Non-pigmented ciliary epithelial cell (primary cell): ENCODE measurements at regions not wholly inside any gene's neighbourhood (a gene's known extent, or its start where the extent isn't known, plus 50 kb on each side); places are given as distances from the start of the nearest gene placed in this dataset.
"Not testable (repeated sequence)": the region's sequence is repeated elsewhere in the genome, so short reads cannot be mapped to it uniquely, and the experiment has no call there.

Experiments used
- DNase-seq: peaks from one replicate; pipeline ENCODE4 v3.0.0-alpha.2; 2010; ENCODE audit warnings: low read depth

DNA sequence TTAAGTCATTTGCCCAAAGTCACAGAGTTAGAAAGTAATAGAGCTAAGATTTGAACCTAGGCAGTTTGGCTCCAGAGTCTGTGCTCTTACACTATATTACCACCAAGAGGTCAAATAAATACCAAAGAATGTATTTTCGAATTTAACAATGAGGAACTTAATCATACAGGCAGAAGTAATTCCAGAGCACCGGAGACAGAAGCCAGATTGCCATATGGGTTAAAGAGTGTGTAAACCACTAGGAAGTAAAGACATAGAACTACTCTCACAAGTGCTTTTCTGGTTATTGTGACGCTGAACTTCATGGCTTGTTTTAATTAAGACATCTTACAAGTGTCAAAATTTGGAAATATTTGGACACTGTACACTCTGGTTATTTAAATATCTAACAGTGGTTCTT lies 114.5 kb upstream of the NBPF19 start:
- DNase-seq, result not testable (repeated sequence)

DNA sequence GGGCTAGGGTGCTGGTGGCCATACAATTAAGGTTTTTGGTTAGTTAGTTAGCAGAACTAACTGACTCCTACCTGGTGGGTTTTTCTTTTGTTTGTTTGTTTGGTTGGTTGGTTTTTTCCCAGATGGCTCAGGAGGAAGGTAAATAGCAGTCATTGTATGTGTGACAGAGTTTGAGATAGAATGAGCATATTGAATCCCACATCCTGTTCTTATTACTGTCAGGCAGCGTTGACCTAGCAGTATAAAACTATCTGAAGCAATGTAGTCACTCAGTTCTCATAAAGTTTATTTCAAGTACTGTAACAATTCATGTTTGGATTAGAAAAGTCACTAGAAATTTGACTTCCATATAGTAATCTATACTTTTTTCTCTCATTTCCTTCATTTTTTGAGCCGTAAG lies 113.5 kb upstream of the NBPF19 start:
- DNase-seq, result not testable (repeated sequence)

DNA sequence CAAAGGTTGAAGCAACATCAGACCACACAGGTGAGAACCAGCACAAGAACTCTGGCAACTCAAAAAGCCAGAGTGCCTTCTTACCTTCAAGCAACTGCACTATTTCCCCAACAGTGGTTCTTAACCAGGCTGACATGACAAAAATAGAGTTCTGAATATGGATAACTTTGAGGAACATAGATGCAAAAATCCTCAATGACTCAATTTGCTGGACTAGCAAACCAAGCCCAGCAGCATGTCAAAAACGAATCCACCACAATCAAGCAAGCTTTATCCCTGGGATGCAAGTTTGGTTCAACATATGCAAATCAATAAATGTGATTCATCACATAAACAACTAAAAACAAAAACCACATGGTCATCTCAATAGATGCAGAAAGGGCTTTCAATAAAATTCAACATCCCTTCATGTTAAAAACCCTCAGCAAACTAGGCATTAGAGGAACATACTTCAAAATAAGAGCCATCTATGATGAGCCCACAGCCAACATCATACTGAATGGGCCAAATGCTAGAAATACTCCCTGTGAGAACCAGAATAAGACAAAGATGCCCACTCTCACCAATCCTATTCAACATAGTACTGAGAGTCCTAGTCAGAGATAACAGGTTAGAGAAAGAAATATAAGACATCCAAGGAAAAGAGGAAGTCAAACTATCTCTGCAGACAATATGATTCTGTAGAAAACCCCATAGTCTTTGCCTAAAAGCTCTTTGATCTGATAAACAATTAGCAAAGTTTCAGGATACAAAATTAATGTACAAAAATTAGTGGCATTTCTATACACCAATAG lies 110.5 kb upstream of the NBPF19 start:
- not testable (repeated sequence) for DNase-seq

DNA sequence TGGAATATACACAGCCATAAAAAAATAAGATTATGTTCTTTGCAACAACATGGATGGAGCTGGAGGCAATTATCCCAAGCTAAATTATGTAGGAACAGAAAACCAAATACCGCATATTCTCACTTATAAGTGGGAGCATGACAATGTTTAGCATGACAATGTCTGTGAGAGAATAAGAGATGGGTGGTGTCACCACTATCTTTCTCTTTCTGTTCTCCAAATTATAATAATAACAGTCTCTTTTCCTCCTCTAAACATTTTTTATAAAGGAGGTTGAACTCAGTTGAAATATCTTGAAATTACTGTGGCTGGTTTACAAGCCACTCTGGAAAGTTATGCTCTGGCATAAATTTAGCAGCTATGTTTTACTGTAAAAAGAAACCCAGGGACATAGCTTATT lies 108.4 kb upstream of the NBPF19 start:
- not testable (repeated sequence) for DNase-seq

DNA sequence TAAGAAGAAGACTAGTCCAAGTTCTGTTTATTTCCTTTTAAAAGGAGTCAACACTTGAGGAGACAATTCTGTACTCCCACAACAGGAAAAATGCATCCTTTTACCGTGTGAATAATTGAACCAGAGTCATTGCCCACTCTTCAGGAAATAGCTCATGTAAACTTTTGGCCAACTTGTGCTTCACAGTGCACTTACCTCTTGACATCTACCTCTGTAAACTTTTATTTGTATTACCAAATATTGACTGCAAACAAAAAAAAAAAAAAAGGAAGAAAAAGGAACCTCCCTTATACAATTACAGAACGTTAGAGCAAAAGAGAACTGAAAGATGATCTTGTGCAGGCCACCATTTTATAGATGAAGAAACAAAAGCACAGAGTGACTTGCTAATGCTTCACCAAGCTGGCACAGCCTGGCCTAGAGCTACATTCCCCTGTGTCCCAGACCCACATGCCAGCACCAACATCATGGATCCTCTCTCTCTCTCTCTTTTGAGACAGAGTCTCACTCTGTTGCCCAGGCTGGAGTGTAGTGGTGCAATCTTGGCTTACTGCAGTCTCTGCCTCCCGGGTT lies 107.3 kb upstream of the NBPF19 start:
- DNase-seq, result not testable (repeated sequence)

DNA sequence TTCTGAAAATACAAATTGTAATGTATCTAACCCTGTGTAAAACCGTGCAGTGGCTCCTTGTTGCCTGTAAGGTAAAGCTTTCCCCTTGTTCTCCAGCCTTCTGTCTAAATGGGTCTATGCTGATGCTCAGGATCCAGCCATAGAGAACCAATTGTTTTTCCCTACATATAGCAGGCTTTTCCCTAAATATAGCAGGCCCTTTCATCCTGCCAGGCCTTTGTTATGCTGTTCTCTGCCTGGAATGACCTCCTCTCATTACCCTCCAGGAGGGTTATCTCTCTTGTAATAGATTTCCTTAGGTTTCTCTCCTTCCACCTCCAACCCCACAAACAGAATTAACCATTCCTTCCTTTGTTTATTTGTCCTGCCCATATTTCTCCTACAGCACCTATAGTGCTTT lies 106.5 kb upstream of the NBPF19 start:
- DNase-seq, result not testable (repeated sequence)

DNA sequence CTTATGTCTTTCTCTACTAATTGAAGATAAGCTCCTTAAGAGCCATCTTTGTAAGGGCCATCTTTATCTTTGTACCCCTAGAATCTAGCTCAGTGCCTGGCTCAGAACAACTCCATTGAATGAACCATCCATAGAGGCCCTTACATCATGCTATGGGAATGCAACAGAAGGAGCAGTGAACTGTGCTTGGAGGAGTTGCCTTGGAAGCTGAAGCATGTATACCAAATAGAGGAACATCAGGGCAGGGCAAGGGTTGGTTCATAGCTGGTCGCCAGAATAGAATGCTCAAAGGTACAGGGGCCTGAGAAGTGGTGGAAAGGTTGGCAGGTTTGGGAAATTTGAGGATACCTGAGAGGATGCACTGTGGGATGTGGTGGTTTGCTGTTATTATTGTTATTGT lies 105.8 kb upstream of the NBPF19 start:
- not testable (repeated sequence) for DNase-seq

DNA sequence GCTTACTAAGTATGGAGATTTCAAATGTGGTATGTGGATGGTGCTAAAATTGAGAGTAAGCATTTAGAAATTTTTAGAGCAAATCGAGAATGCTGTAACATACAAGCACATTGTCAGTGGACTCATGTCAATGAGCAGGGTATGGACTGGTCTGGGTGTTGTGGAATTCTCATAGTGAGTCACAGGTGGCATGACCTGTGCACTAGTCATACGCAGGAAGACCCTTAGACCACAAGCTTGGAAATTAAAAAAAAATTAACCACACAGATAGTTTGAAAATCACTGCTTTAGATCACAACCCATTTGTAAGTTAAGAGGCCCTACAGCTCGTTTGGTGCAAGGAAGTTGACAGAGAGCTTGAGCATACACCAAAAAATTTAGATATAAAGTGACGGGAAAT lies 102.9 kb upstream of the NBPF19 start:
- DNase-seq, result not testable (repeated sequence)

DNA sequence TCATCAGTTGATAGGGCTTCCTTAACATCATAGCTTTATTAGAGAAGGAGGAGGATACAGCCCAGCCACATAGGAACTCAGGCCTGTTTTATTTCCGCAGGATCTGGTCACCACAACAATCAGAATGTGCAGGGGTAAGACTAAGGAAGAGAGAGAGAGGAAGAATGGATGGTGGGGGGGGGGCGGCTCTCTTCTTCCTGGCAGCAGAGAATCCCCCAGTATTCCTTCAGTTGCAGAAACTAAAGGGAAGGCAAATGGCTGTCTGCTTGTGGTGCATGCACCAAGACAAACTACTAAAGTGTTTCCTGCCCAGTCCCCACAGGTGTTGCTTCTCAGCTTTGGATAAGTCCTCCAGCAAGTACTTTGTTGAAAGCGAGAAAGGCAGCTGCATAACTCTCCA lies 96.4 kb upstream of the NBPF19 start:
- not testable (repeated sequence) for DNase-seq

DNA sequence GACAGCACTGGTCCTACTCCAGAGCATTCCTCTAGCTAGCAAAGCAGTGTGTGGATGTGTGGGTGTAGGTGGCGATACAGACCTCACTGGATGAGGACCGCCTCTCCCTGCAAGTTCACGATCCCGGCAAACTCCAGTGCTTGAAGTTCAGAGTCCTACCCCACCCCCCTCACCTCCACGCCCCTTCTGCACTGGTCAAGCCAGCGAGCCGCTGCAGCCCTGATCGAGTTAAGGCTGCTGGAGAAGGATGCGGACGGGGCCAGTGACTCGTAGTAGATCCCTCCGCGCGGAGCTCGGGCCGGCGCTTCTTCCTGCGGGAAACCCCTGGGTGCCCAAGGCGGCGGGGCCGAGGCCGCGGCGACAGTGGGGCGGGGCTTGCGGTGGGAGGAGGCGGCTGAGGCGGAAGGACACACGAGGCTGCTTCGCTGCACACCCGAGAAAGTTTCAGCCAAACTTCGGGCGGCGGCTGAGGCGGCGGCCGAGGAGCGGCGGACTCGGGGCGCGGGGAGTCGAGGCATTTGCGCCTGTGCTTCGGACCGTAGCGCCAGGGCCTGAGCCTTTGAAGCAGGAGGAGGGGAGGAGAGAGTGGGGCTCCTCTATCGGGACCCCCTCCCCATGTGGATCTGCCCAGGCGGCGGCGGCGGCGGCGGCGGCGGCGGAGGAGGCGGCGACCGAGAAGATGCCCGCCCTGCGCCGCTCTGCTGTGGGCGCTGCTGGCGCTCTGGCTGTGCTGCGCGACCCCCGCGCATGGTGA lies 84.5 kb upstream of the NBPF19 start:
- peak; percentile 26 for DNase-seq

DNA sequence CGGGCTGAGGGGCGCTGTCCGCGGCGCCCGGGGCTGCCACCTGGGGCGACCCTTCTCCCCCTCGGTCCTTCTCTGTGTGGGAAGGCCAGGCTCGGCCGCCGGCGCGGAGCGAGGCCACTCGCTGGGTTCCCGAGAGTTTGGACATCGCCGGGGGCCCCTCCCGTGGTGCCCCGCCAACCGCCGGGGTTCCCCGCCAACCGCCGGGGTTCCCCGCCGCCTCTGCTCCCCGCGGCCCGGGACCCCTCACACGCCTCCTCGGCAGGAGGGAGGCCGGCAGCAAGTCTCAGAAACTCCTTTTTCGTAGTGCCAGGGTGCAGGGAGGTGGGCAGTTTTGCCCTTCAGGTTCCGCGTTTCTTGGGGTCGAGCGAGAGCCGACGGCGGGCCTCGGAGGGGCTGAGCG lies 83.9 kb upstream of the NBPF19 start:
- DNase-seq, result not testable (repeated sequence)

DNA sequence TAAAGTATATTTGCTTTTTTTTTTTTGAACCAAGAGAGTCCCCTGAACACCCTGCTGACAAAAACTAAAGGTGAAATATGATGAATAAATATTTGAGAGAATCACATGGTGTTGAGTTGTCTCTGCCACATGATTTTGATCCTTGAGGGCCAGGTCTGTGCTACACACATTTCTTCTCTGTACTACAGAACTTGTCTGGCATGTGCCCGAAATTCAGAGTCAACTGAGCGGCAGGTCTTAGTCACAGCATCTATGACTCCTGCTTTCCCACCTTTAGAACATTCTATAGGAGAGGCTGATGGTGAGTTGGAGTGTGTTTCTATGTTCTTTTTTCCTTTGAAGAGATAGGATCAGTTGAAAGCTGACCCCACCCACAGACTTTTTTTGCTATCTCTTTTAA lies 79.0 kb upstream of the NBPF19 start:
- DNase-seq, result not testable (repeated sequence)

DNA sequence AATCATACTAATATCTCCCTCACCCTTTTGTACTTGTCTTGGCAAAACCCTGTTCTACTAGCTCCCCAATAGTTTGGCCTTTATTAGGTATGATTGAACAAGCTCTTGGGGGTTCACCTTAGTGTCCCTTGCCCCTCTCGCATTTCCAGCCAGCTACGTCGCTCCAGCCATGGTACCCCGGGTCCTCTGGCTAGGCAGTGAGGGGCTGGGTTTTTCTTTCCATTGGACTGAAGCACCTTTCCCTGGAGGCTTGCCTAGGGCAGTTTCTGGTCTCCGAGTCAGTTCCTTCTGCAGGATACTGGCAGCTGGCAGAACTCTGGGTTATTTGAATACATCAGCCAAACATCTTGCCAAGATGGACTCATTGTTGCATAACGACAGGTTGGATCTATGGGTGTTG lies 76.3 kb upstream of the NBPF19 start:
- DNase-seq, result not testable (repeated sequence)

DNA sequence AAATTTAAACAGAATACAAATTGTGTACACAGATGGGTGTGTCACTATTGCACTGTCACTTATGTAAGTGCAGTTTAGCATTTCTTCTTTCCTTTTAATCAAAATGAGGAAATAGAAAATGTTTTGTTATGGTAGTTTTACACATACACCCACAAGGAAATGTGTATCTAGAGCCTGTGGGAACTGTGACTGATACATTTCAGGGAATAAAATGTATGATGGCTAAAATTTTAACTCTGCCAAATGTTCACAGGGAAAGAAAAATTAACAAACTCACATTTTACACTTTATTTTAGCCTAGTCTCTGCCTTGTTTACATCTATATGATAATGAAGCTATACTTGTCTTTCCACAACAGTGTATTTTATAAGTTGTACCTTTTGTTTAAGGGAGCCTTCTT lies 66.4 kb upstream of the NBPF19 start:
- not testable (repeated sequence) for DNase-seq

DNA sequence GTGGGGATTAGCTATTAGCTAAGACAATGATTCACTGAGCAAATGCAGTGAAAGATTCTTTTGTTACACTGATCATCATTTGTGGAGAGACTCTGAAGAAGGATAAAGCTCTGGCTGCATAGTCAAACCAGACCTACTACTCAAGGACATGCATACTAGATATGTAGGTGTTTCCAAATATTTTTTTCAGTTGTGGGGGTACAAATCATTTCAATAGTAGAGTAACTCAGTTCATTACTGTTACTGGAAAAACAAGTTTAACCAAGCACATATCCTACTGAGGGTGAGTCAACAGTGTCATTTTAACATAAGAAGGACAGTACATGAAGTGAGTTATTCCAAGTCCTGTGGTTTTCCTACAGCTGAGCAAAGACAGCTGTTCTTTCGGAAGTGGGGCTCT lies 59.5 kb upstream of the NBPF19 start:
- DNase-seq, result not testable (repeated sequence)

DNA sequence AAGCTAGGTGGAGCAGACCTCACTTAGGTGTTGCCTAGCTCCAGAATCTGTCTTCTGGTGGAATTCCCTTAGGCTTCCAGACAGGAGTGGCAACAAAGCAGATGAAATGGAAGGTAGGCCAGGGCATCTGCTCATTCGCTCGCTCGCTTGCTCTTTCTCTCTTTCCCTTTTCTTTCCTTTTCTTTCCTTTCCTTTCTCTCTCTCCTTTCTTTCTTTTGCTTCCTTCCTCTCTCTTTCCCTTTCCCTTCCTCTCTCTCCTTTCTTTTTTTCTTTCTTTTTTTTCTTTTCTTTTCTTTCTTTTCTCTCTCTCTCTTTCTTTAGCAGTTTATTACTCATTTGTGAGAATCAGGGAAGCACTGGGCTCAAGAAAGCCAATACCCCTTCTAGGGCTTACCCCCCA lies 56.1 kb upstream of the NBPF19 start:
- DNase-seq, result not testable (repeated sequence)

DNA sequence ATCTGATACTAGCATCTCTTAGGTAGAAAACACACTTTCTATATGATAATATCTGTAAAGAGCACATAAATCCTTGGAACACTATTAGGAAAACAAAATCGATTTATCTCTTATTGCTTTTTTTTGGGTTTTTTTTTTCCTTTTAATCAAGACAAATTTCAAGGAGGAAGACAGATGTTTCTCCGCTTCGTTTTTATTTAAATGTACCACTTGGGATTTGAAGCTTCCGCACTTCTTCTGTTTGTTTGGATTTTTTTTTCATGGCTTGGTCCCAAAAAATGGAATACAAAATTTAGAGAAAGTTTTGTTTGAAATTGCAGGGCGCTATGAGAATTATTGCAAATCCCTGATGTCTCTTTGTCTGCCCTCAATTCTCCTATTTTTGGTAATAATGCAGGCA lies 51.7 kb upstream of the NBPF19 start:
- not testable (repeated sequence) for DNase-seq
